HG02642 (cell line): ENCODE measurements at regions not wholly inside any gene's neighbourhood (a gene's known extent, or its start where the extent isn't known, plus 50 kb on each side); places are given as distances from the start of the nearest gene placed in this dataset.
A peak's percentile ranks its signal among the peaks of the same experiment; 100 is the strongest.

ENCODE experiments used
- ATAC-seq: cut with Tn5 transposase; IDR thresholded peaks from one replicate; pipeline ENCODE4 v1.9.1; 2021; ENCODE audit warnings: mild to moderate bottlenecking; ENCODE audit not compliant: unreplicated experiment, poor library complexity

GRCh38 chr20:16178546-16179135 is 394.6 kb downstream of the KIF16B start:
- ATAC-seq = no peak

GRCh38 chr20:16175322-16175961 is 397.8 kb downstream of the KIF16B start:
- ATAC-seq = peak; percentile 60

GRCh38 chr20:16174311-16174710 is 398.9 kb downstream of the KIF16B start:
- ATAC-seq = no peak

GRCh38 chr20:16173044-16173443 is 400.2 kb downstream of the KIF16B start:
- ATAC-seq = no peak

- ATAC-seq = no peak
Observed at GRCh38 chr20:16171180-16171579, 402.1 kb downstream of the KIF16B start.

- no peak for ATAC-seq
Observed at GRCh38 chr20:16170406-16170971, 402.8 kb downstream of the KIF16B start.

- no peak for ATAC-seq
Observed at GRCh38 chr20:16167423-16168130, 405.7 kb downstream of the KIF16B start.

- no peak for ATAC-seq
Observed at GRCh38 chr20:16166737-16167136, 406.5 kb downstream of the KIF16B start.

- peak; percentile 44 for ATAC-seq
Observed at GRCh38 chr20:16158976-16159286, 414.3 kb downstream of the KIF16B start.

- ATAC-seq = peak; percentile 88
Observed at GRCh38 chr20:16158090-16158975, 414.9 kb downstream of the KIF16B start.

GRCh38 chr20:16147916-16148315 is 425.3 kb downstream of the KIF16B start:
- no peak for ATAC-seq

GRCh38 chr20:16147216-16147615 is 426.0 kb downstream of the KIF16B start:
- no peak for ATAC-seq

- no peak for ATAC-seq
Observed at GRCh38 chr20:16145919-16146318, 427.3 kb downstream of the KIF16B start.

GRCh38 chr20:16143596-16143995 is 429.7 kb downstream of the KIF16B start:
- ATAC-seq = no peak

- ATAC-seq = no peak
Observed at GRCh38 chr20:16135630-16136029, 437.6 kb downstream of the KIF16B start.

GRCh38 chr20:16132036-16132798 is 441.0 kb downstream of the KIF16B start:
- no peak for ATAC-seq

- ATAC-seq = no peak
Observed at GRCh38 chr20:16129411-16129810, 443.8 kb downstream of the KIF16B start.

- no peak for ATAC-seq
Observed at GRCh38 chr20:16128538-16129106, 444.6 kb downstream of the KIF16B start.

GRCh38 chr20:16125816-16126215 is 447.4 kb downstream of the KIF16B start:
- no peak for ATAC-seq
